Peyer's patch (tissue), 4 donors: ENCODE measurements at regions not wholly inside any gene's neighbourhood (a gene's known extent, or its start where the extent isn't known, plus 50 kb on each side); places are given as distances from the start of the nearest gene placed in this dataset.

Experiments
- POLR2A ChIP-seq, 2 donors: fragments of 450-650 bp; IDR thresholded peaks; one replicate each; pipeline ENCODE4 v1.5.1; 2017; ENCODE audit warnings: antibody characterized with exemption in 2 of 2, mild to moderate bottlenecking in 2 of 2, moderate library complexity in 2 of 2
- TF ChIP-seq, protein P1 (sequence below), 6 experiments: fragments of 450-650 bp in 4 of 6; fragments of 200-600 bp in 2 of 6; sonication (generic) in 1 of 6; IDR thresholded peaks; one replicate each; pipeline ENCODE4 v1.5.1; 2017 to 2019; ENCODE audit warnings: antibody characterized with exemption in 6 of 6, mild to moderate bottlenecking in 3 of 6, moderate library complexity in 1 of 6

DNA sequence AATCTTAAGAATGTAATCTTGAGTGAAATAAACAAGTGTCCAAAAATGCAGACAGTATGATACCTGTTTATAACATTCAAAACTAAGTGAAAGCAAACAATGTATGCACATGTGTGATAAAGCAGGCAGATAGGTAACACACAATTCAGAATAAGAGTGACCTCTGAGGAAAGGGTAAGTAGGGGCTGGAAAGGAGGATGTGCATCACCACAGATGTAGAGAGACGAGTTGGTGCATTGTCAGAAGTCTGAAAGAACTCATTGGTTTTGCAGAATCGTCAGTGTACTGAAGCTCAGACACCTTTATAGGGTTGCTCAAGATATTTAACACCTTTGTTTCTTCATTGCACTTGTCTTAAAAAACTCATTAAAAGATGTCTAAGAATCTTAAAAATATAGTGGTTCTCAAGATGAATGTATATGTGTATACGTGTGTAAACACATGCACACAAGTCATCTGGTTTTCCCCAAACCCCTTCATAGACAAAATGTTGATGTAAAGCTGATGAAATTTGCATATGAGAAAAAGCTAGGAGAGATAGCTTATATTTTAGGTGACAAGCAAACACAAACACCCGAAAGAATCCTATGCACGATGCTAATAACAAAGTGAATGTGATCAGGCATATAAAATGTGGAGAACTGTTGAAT is 197.6 kb upstream of the MEF2C start:
- TF ChIP-seq, protein P1, sequence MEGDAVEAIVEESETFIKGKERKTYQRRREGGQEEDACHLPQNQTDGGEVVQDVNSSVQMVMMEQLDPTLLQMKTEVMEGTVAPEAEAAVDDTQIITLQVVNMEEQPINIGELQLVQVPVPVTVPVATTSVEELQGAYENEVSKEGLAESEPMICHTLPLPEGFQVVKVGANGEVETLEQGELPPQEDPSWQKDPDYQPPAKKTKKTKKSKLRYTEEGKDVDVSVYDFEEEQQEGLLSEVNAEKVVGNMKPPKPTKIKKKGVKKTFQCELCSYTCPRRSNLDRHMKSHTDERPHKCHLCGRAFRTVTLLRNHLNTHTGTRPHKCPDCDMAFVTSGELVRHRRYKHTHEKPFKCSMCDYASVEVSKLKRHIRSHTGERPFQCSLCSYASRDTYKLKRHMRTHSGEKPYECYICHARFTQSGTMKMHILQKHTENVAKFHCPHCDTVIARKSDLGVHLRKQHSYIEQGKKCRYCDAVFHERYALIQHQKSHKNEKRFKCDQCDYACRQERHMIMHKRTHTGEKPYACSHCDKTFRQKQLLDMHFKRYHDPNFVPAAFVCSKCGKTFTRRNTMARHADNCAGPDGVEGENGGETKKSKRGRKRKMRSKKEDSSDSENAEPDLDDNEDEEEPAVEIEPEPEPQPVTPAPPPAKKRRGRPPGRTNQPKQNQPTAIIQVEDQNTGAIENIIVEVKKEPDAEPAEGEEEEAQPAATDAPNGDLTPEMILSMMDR (IDR thresholded peaks at IDR 0.05): no peak
- no peak for TF ChIP-seq POLR2A (IDR thresholded peaks at IDR 0.05)
